ENCODE measurements at regions not wholly inside any gene's neighbourhood (a gene's known extent, or its start where the extent isn't known, plus 50 kb on each side); places are given as distances from the start of the nearest gene placed in this dataset.
"Not testable (repeated sequence)": the region's sequence is repeated elsewhere in the genome, so short reads cannot be mapped to it uniquely, and the experiment has no call there.

GRCh38 chr1:232144696-232145230 is 485.2 kb downstream of the SIPA1L2 start:
- Mint-ChIP-seq H3K36me3 (ENCODE audit: insufficient read depth, unreplicated experiment) (no peaks in the 10 kb centered on the region), H3K9me3 (ENCODE audit: unreplicated experiment) (no peaks in the 10 kb centered on the region), H3K4me3 (ENCODE audit: unreplicated experiment) (no peak overlapping the region), H3K4me1 (ENCODE audit: low read depth, unreplicated experiment) (no peaks in the 10 kb centered on the region), H3K27ac (ENCODE audit: unreplicated experiment) (no peak overlapping the region), H3K27me3 (ENCODE audit: insufficient read depth, unreplicated experiment) (peaks cover 3% of the 10 kb centered on the region)
- no peak for DNase-seq
- BruUV-seq (replicated peaks), result no TSS peak
- intact Hi-C loops (cut with micrococcal nuclease; ENCODE audit: unreplicated experiment), result no loop called here
- Histone ChIP-seq H3K4me3 (ENCODE audit: low read depth, low read length) (no peak overlapping the region), H3K4me1 (no peaks in the 10 kb centered on the region), H3K27me3 (replicated peaks; ENCODE audit: control insufficient read depth, insufficient read depth, low read length) (no peaks in the 10 kb centered on the region), H3K9me3 (0 out of 2 replicates have a peak, but pooled peaks cover 7% of the 10 kb centered on the region), H3K36me3 (ENCODE audit: control insufficient read depth, insufficient read depth, low read length) (no peaks in the 10 kb centered on the region)
- ChIA-PET CTCF (no interaction called here), POLR2A (no interaction called here)
- TF ChIP-seq, protein P1, sequence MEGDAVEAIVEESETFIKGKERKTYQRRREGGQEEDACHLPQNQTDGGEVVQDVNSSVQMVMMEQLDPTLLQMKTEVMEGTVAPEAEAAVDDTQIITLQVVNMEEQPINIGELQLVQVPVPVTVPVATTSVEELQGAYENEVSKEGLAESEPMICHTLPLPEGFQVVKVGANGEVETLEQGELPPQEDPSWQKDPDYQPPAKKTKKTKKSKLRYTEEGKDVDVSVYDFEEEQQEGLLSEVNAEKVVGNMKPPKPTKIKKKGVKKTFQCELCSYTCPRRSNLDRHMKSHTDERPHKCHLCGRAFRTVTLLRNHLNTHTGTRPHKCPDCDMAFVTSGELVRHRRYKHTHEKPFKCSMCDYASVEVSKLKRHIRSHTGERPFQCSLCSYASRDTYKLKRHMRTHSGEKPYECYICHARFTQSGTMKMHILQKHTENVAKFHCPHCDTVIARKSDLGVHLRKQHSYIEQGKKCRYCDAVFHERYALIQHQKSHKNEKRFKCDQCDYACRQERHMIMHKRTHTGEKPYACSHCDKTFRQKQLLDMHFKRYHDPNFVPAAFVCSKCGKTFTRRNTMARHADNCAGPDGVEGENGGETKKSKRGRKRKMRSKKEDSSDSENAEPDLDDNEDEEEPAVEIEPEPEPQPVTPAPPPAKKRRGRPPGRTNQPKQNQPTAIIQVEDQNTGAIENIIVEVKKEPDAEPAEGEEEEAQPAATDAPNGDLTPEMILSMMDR (IDR thresholded peaks at IDR 0.05; ENCODE audit: insufficient read depth in 1 of 2, low read depth in 1 of 2, low read length in 1 of 2, severe bottlenecking in 1 of 2, unreplicated experiment in 1 of 2), result no peak

- H3K4me1 Mint-ChIP-seq (ENCODE audit: low read depth, unreplicated experiment), result no peaks in the 10 kb centered on the region
- ChIA-PET POLR2A (no interaction called here), CTCF (no interaction called here)
- no peaks in the 10 kb centered on the region for H3K9me3 Mint-ChIP-seq (ENCODE audit: unreplicated experiment)
- TF ChIP-seq, protein P1 (IDR thresholded peaks at IDR 0.05; ENCODE audit: insufficient read depth in 1 of 2, low read depth in 1 of 2, low read length in 1 of 2, severe bottlenecking in 1 of 2, unreplicated experiment in 1 of 2), result no peak
- no peak overlapping the region for H3K27ac Mint-ChIP-seq (ENCODE audit: unreplicated experiment)
- Histone ChIP-seq H3K36me3 (ENCODE audit: control insufficient read depth, insufficient read depth, low read length) (no peaks in the 10 kb centered on the region), H3K27me3 (replicated peaks; ENCODE audit: control insufficient read depth, insufficient read depth, low read length) (no peaks in the 10 kb centered on the region), H3K4me1 (no peaks in the 10 kb centered on the region), H3K9me3 (0 out of 2 replicates have a peak, but pooled peaks cover 7% of the 10 kb centered on the region), H3K4me3 (ENCODE audit: low read depth, low read length) (no peak overlapping the region)
- BruUV-seq (replicated peaks), result no TSS peak
- intact Hi-C loops (cut with micrococcal nuclease; ENCODE audit: unreplicated experiment), result no loop called here
- no peak overlapping the region for H3K4me3 Mint-ChIP-seq (ENCODE audit: unreplicated experiment)
- no peaks in the 10 kb centered on the region for H3K36me3 Mint-ChIP-seq (ENCODE audit: insufficient read depth, unreplicated experiment)
- no peaks in the 10 kb centered on the region for H3K27me3 Mint-ChIP-seq (ENCODE audit: insufficient read depth, unreplicated experiment)
- DNase-seq, result no peak
These were observed 486.5 kb downstream of the SIPA1L2 start for GRCh38 chr1:232143315-232143886.

DNA sequence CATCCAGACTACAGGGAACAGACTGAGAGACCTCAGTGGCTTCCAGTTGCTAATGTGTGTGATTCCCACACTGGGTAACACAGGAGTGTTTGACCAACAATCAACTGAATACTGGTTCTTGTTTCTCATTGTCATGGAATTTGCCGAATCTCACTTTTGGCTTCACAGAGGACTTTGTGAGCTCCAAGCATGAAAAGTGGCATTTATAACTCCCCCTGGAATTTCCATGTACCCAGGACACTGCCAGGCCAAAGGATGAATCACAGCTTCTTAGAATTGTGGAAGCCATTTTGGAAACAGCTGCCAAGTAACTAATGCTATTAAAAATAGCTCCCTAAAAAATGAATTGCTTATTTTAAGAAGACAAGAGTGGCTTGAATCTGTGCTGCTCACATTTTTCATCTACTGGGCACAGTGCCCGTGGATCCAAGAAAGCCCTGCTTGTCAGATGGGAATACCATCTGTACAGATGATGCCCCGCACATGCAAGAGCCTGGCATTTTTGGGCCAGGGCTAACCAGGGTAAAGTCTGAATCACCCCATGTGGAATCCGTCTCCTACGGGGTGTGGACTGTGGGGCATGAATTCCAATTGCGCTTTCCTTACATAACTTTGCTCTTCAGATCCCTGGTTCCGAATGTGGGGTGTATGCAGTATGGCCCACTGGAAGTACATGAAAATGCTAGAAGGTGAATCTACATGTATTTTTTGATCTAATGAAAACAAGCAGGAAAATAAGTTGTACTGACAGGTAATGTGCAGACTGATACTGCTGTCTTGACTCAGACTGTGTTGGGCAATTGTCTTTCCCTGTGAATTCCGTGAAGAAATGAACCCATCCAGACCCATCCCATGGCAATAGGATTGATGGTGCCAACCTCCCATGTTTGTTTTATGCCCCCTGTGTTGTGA is 487.3 kb downstream of the SIPA1L2 start:
- POLR2A ChIA-PET, result no interaction called here
- no peak for DNase-seq
- Histone ChIP-seq H3K9me3 (0 out of 2 replicates have a peak, but pooled peaks cover 7% of the 10 kb centered on the region), H3K36me3 (ENCODE audit: control insufficient read depth, insufficient read depth, low read length) (no peaks in the 10 kb centered on the region), H3K27me3 (replicated peaks; ENCODE audit: control insufficient read depth, insufficient read depth, low read length) (no peaks in the 10 kb centered on the region), H3K4me1 (no peaks in the 10 kb centered on the region), H3K4me3 (ENCODE audit: low read depth, low read length) (no peak overlapping the region)
- BruUV-seq (replicated peaks), result no TSS peak
- no peaks in the 10 kb centered on the region for H3K27me3 Mint-ChIP-seq (ENCODE audit: insufficient read depth, unreplicated experiment)
- no peaks in the 10 kb centered on the region for H3K36me3 Mint-ChIP-seq (ENCODE audit: insufficient read depth, unreplicated experiment)
- no peaks in the 10 kb centered on the region for H3K9me3 Mint-ChIP-seq (ENCODE audit: unreplicated experiment)
- no peak overlapping the region for H3K4me3 Mint-ChIP-seq (ENCODE audit: unreplicated experiment)
- TF ChIP-seq, protein P1 (IDR thresholded peaks at IDR 0.05; ENCODE audit: insufficient read depth in 1 of 2, low read depth in 1 of 2, low read length in 1 of 2, severe bottlenecking in 1 of 2, unreplicated experiment in 1 of 2), result no peak
- intact Hi-C loops (cut with micrococcal nuclease; ENCODE audit: unreplicated experiment), result no loop called here
- no peak overlapping the region for H3K27ac Mint-ChIP-seq (ENCODE audit: unreplicated experiment)
- CTCF ChIA-PET, result no interaction called here
- no peaks in the 10 kb centered on the region for H3K4me1 Mint-ChIP-seq (ENCODE audit: low read depth, unreplicated experiment)

GRCh38 chr1:232141167-232141448 is 488.8 kb downstream of the SIPA1L2 start:
- H3K4me1 ChIP-seq; H3K27ac Mint-ChIP-seq (ENCODE audit: unreplicated experiment); H3K9me3 ChIP-seq; H3K4me3 Mint-ChIP-seq (ENCODE audit: unreplicated experiment); CTCF ChIA-PET; intact Hi-C loops (cut with micrococcal nuclease; ENCODE audit: unreplicated experiment); H3K36me3 Mint-ChIP-seq (ENCODE audit: insufficient read depth, unreplicated experiment); H3K4me1 Mint-ChIP-seq (ENCODE audit: low read depth, unreplicated experiment); DNase-seq; H3K27me3 ChIP-seq (replicated peaks; ENCODE audit: control insufficient read depth, insufficient read depth, low read length); H3K27me3 Mint-ChIP-seq (ENCODE audit: insufficient read depth, unreplicated experiment); H3K4me3 ChIP-seq (ENCODE audit: low read depth, low read length); BruUV-seq (replicated peaks); POLR2A ChIA-PET; H3K36me3 ChIP-seq (ENCODE audit: control insufficient read depth, insufficient read depth, low read length); H3K9me3 Mint-ChIP-seq (ENCODE audit: unreplicated experiment): not testable (repeated sequence)
